Hepatocyte (in vitro differentiated cells): ENCODE measurements at regions not wholly inside any gene's neighbourhood (a gene's known extent, or its start where the extent isn't known, plus 50 kb on each side); places are given as distances from the start of the nearest gene placed in this dataset.

ENCODE experiments used
- EZH2 ChIP-seq: fragments of 200-600 bp; sonication (generic); IDR thresholded peaks from 2 replicates; pipeline ENCODE4 v1.6.1; 2016; ENCODE audit warnings: antibody characterized with exemption, mild to moderate bottlenecking, borderline replicate concordance
- EZH2phosphoT487 ChIP-seq: fragments of 200-600 bp; sonication (generic); IDR thresholded peaks from one replicate; pipeline ENCODE4 v1.6.1; 2018; ENCODE audit warnings: antibody characterized with exemption, mild to moderate bottlenecking, low read depth, moderate library complexity; ENCODE audit not compliant: unreplicated experiment, severe bottlenecking
- TF ChIP-seq, protein P1 (sequence below): fragments of 200-600 bp; sonication (generic); IDR thresholded peaks from 2 replicates; pipeline ENCODE4 v1.5.1; 2016; ENCODE audit warnings: antibody characterized with exemption, mild to moderate bottlenecking; ENCODE audit not compliant: poor library complexity

DNA sequence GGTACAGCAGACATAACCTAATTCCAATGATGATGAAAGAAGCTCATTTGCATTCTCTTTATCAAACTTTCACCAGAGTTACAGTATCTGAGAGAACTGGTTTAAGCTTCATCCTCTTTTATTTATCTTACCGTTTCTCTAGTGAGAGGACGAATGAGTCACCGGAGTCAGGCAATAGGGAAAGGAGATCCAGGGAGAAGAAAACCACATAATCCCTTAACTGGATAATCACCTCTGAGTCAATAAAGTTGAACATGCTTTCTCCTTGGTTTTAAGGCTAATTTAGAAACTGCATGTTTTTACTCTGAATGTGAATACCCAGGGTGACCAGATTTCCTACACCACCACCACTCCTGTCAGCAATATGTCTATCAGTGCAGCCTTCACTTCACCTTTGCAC, 313.7 kb upstream of the TBX18 start:
- TF ChIP-seq, protein P1, sequence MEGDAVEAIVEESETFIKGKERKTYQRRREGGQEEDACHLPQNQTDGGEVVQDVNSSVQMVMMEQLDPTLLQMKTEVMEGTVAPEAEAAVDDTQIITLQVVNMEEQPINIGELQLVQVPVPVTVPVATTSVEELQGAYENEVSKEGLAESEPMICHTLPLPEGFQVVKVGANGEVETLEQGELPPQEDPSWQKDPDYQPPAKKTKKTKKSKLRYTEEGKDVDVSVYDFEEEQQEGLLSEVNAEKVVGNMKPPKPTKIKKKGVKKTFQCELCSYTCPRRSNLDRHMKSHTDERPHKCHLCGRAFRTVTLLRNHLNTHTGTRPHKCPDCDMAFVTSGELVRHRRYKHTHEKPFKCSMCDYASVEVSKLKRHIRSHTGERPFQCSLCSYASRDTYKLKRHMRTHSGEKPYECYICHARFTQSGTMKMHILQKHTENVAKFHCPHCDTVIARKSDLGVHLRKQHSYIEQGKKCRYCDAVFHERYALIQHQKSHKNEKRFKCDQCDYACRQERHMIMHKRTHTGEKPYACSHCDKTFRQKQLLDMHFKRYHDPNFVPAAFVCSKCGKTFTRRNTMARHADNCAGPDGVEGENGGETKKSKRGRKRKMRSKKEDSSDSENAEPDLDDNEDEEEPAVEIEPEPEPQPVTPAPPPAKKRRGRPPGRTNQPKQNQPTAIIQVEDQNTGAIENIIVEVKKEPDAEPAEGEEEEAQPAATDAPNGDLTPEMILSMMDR = no peak
- TF ChIP-seq EZH2phosphoT487 = peak; percentile 99
- TF ChIP-seq EZH2 = no peak
